Colon (tissue), 2 donors: ENCODE measurements at regions not wholly inside any gene's neighbourhood (a gene's known extent, or its start where the extent isn't known, plus 50 kb on each side); places are given as distances from the start of the nearest gene placed in this dataset.

Source experiments
- FAIRE-seq: peaks from 2 replicates; lab custom pipeline; 2012; peaks lifted over from hg19 to GRCh38; lab: Jason Lieb, UNC
- donor health status: control.
- donor health status: control.

DNA sequence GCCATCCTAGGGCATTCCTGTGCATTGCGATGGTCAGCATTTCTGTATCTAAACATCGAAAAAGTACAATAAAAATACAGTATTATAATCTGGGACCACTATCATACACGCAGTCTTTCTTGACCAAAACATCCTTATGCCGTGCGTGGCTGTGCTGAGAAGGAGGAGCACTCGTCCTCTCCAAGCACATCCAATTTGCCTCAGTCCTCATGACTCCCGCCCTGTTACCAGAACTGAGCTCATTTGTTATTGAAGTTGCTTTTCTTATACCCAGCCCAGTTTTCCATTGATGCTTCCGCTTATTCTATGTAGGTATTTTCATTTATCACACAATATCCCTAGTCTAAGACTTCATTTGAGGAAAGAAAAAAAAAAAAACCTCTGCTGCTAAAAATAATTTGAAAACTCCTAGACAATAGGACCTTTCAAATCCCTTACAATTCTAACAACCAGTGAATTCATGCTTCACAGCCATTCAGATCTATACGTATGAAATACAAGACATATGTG is 236.9 kb upstream of the PLEKHG7 start:
- no peak for FAIRE-seq

DNA sequence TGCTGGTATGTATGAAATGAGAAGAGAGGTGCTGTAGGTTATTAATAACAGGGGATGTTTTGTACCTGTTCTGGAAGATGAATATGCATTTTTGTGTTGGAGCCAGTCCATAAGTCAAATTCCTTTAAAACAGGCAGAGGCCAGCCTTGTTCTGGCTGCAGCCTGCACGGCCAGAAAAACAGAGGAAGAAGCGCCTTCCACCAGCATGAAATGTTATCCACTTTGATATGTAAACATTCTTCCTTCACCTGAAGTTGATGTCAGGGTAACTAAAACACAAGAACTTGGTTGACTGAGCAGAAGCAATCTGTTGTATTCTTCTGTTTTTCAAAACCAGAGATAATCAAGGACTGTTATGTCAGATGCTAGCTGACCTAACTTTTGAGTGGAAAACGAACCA is 237.9 kb upstream of the PLEKHG7 start:
- FAIRE-seq: no peak

DNA sequence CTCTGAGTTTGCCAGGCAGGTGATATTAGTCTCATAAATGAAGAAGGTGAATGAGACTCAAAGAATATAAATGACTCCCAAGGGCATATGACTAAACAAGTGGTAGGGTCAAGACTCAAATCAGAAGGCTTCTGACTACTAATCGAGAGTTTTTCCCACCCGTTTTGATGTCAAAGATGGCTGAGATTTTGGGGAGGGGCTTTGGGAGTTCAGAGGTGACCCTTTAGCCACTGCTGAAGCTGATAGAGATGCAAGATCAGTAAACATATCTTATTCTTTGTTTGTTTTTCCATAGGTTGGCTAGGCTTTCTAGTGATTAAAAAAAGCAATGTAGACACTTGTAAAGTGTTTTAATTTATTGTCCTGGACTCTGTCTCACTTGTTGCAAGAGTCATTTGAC is 239.6 kb upstream of the PLEKHG7 start:
- FAIRE-seq: no peak

DNA sequence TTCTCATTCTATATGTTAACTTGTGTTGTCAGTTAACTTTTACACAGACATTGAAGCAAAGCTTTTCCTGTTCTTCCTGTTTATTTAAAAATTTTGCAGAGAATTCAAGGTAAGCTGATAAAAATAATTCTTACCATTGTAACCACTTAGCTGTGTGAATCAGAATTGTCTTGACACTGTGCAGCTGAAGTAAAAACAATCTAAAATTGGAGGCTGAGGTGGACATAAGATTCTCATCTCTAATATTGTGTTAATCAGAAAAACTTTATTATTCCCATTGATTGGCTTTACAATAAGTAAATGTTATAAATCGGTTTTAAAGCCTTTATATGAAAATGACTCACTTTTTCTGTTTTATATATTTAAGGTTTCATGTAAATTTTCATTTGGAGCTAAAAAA is 240.3 kb upstream of the PLEKHG7 start:
- peak; percentile 36 for FAIRE-seq

DNA sequence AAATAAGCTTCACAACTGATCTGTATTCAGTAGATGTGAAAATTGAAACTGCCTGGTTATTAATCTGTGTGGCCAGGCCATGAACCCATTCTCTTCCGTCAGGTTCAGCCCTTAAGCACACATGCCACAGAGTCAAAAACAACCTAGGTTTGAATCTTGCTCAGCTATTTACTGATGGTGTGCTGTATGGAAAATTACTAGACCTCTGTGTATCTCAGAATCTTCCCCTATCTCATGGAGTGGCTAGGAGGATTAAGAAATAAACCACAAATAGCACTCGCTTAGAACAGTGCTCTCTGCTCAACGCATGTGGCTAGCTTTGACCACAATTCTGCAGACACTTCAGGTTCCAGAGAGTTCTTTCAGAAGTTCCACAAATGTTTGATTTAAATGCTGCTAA is 240.7 kb upstream of the PLEKHG7 start:
- no peak for FAIRE-seq

DNA sequence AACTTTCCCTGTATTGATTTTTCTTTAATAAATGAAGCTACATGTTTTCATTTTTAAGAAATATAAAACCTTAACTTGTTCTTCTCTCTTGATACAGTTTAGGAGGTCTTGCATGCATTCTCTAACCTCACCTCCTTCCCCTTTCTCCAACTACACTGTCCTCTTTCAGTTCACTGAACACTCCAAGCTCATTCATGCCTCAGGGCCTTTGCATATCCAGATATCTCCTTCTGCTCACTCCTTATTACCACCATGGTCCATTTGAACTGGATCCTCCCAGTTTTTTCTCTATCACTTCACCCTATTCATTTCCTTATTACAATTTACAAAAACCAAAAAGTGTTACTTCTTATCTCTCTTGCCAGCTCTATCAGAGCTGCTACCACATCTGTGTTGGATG is 242.9 kb upstream of the PLEKHG7 start:
- FAIRE-seq: no peak

DNA sequence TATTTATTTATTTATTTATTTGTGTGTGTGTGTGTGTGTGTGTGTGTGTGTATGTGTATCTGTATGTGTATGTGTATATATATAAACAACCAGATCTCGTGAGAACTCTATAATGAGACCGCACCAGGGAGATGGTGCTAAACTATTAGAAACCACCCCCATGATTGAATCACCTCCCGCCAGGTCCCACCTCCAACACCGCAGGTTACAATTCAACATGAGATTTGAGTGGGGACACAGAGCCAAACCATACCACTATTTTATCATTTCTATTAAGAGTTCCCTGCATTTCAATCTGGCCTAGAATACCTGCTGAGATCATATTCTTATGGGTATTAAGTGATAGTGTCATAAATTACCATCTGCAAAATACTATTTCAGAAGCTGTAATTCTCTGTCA is 243.8 kb upstream of the PLEKHG7 start:
- no peak for FAIRE-seq

DNA sequence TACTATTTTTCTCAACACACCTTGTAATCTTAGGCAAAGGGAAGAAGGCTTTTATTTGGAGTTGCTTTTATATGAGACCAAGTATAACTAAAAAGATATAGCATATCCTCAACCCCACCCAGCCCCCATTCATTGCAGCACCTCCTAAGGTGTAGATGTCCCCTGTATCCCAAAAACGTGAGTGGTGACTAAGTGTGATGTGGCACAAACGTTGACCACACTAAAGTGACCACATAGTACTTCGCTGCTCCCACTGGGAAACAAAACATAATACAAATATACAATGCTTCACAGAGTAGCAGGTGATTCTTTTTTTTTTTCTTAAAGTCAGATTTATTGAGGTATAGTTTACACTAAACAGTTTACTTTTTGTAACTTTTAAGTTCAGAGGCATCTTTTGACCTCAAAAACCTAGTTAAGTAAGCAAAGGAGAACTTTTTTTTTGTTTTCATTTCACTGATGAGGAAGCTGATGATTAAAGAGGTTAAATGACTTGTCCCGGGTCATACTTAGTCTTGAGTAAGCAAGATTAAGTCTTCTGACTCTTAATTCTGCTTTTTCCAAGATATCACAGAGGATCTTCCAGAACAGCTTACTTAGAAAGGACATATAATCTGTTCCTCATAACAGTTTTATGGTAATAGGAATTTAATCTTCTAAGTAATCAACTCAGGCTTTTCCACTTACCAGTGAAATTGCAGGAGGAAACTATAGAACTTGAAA is 245.2 kb upstream of the PLEKHG7 start:
- FAIRE-seq: no peak

DNA sequence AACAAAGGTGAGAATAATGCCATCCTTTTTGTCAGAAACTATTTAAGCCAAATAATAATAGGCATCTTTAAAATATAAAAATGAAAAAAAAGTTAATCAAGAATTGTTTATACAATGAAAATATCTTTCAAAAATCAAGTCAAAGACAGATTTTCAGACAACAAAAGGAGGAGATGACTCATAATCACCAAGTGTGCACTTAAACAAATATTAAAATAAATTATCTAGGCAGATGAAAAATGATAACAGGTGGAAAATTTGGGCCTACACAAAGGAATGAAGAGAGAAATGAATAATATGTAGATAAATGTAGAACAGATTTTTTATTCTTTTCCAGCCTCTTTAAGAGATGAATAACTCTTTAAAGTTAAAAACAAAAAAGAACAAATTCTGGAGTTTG is 250.0 kb upstream of the PLEKHG7 start:
- no peak for FAIRE-seq

DNA sequence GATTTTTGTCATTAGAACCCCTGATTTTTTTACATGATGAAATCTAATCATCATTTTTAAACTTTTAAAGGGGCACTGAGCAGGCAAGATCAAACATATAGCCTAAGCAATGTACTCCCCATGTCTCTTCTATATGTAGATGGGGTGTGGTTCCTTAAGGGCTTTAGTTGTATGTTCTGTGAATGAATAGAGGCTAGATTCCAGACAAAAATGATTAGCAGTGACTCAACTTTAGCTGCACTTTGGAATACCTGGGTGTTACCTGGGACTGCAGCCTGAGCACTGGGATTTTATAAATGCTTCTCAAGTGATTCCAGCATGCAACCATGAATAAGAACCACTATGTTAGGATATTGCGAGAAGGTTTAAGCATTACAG is 256.7 kb upstream of the PLEKHG7 start:
- FAIRE-seq: no peak

DNA sequence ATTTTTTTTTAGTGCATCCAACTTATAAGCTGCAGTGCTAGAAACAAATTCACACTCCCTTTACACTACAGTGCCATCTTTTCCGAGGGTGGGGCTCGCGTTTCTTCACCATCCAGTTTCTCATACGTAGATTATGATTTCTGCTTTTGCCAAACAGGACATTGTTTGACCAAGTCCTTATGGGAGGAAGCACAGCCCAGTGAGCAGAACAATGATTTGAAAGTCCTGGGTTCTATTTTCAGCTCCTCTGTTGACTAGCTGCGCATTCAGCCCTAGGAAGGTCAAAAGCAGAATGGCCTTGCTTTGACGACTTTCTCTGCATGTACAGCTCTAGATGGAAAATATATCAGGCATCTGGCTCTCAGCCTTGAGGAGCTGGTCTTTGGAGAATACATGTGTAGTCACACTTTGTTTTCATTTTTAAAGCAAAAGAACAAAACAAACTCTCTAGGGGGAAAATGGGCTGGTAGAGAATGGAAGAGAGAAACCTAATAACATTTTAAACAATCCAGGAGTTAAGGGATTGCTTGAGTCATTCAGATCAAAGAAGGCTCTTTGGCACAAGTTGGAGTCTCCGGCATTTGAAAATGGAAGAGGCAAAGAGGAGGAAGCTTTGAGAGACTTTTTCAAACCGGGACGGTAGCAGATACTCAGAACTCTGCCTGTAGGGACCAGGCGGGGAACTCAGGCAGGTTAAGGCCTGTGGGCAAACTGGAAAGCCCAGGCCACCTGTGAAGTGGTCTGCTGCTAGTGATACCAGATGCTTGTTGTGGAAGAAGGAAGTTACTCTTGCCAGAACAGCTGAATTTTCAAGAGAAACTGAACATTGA is 257.3 kb upstream of the PLEKHG7 start:
- no peak for FAIRE-seq

DNA sequence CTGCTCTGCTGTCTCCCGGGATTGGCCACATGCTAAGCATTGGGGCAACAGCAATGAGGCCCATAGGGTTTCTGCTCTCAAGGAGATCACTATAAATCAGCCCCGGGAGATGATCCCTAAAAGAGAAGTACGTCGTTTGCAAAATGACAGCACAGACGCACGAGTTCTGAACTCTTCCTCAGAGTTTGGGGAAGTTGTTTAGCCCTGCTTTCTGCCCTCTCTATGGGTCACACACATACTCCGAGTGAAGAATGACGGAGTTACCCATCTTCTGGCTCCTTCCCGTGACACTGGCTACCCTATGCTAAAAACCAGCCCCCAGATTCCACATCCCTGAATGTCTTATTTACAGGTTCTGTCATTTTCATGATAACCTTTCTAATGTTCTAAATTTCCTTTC is 258.0 kb upstream of the PLEKHG7 start:
- FAIRE-seq: no peak

DNA sequence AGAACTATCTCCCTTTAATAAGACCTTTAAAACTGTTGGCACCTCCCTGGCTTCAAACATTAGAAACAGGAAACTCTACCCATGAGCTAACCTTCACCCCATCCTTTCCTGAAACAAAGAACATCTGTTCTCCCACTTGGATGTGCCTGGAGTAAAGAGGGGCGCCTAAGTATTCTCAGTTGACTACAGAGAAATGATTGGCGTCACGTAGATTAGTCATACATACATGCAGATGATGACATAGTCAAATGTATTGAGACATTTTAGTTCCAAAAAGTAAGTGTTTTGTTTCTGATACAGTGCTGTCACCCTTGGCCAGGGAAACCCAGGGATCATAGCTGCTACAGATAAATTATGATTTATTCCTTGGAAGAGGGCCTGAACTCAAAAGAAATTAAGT is 260.0 kb upstream of the PLEKHG7 start:
- no peak for FAIRE-seq

DNA sequence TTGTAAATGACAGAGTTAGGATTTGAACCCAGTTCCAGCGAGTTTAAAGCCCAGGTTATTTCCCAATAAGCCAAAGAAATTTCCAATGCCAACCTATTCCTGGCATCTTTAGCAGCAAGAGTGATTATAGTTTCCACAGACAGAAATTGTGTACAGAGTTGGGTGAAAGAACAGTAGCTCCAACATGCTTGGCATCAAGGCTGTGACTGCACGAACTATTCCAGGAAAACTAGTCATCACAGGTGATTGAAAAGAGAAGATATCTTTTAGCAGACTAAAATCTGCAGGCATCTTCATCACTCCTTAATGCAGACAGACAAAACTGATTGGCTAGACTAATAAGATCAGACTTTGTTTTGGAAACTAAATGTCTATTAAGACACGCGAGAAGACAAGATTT is 262.7 kb upstream of the PLEKHG7 start:
- FAIRE-seq: no peak

DNA sequence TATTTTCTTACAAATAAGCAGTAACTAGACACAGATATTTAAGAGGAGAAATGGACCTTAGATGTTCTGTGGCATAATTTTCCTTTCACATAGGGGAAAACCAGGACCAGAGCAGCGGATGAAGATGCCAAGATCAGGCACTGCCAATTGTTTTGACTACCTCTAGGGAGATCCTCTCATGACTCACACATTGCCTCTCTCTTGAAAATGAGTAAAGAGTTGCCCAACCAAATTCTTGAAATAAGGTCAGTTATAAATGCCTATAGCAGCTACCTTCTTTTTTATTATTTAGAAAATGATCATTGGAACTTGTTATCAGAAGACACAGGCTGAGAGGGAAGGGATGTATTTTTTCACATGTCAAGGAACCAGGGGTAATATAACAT is 263.4 kb upstream of the PLEKHG7 start:
- no peak for FAIRE-seq

DNA sequence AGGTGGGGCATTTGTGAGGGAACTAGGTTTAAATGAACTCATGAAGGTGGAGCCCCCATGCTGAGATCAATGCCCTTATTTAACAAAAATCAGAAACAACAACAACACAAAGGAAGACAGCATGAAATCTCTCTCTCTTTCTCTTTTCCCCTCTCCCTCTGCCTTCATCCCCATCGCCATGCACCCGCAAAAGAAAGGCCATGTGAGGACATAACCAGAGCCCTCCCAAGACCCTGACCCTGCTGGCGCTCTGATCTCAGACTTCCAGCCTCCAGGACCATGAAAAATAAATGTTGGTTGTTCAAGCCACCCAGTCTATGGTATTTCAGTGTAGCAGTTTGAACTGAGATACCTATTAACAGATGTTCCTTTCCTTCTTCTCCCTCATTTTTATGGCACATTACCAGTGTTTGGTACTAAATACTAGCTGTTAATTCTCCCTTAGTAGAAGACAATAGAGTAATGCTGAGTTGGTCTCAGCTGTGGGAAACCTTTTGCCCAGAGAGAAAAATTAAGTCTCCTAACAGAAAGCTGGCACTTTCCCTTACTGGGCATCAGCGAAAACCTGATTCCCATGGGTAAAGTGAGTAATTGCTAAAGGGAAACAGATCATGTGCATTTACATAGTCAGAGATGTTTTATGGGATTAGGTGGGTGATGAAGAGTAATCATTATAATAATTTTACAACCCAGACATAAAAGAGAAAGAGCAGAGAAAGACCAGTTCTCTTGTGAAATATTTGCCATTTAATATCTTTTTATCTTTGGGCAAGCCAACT is 264.0 kb upstream of the PLEKHG7 start:
- no peak for FAIRE-seq

DNA sequence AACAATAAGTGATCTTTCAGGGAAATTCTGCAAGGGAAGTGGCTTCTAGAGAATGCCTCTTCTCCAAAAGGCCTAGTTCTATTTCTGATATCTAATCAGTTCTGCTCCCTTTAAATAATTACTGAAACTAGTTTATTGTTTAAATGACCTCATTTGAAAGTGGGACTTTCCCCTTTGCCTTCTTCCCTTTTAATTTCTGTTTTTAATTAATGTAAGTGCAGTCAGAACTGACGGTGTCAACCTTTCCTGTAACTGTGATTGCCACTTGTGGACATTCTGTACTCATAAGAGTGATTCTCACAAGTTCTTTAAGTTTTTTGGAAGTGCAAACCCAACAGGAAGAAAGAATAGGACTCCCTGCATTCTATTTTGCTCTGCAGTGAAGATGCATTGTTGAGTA is 265.3 kb upstream of the PLEKHG7 start:
- no peak for FAIRE-seq

DNA sequence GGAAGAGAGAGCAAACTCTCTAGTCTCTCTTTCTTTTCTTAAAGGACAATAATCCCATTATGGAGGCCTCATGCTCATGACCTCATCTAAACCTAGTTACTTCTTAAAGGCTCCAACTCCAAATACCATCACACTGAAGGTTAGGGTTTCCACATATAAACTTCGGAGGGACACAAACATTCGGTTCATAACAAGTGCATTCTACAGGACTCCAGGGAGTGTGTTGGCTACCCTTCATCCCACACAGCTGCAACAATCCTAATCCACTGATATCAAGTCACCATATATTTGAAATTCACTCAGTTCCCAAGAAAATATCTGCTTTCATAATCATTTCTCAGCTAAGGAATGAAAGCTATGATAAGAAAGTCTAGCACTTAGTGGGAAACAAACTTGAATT is 265.9 kb upstream of the PLEKHG7 start:
- no peak for FAIRE-seq

DNA sequence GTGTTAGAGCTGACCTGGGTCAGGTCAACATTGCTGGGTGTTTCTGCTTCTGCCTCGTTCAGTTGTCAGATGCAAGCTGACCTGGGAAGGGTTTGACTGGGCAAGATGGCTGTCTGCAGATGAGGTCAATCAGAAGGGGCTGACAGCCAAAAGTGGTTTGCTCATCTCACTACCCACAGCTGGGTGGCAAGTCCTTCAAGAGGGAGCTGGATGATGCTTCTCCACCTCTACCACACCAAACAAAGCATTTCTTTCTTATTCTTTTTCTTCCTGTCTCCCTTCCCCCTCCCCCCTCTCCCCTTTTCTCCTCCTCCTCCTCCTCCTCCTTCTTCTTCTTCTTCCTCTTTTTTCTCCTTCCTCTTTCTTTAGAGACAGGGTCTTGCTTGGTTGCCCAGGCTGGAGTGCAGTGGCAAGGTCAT is 268.2 kb upstream of the PLEKHG7 start:
- no peak for FAIRE-seq

DNA sequence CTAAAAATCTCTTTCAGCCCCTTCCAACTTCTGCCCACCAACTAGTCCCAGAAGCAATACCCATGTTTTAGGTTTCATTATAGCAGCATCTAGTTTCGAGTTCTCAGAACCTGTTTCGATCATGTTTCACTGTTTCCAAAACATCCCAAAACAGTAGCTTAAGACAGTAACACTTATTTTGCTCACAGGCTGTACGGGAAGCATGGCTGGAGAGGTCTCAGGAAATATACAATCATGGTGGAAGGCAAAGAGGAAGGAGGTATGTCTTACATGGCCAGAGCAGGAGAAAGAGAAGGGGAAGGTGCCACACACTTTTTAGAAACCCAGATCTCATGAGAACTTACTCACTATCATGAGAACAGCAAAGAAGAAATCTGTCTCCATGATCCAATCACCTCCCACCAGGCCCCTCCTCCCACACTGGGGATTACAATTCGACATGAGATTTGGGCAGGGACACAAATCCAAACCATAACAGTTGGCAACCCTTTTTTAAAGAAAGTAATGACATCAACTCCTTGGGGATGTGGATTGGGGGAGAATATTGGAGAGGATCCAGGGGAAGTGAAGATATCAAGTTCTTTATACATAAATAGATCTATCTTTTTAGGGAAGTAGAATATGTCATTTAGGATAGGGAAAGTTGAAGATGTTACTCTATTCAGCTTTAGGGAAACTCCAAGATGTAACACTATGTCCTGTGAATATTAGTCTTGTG is 269.9 kb upstream of the PLEKHG7 start:
- no peak for FAIRE-seq

DNA sequence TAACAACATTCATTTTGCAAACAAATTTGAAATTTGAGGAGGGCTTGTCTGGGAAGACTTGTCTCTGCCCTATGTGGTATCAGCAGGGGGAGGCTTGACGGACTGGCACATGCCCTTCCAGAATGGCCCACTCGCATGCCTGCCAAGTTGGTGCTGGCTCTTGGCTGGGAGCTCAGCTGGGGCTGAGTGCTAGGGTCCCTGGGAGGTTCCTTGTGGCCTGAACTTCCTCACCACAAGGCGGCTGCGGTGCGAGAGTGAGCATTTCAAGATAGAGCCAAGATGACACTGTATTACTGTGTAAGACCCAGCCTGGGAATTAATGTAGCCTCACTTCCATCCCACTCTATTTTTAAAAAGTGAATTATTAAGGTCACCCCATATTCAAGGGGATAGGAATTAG is 271.6 kb upstream of the PLEKHG7 start:
- FAIRE-seq: no peak

DNA sequence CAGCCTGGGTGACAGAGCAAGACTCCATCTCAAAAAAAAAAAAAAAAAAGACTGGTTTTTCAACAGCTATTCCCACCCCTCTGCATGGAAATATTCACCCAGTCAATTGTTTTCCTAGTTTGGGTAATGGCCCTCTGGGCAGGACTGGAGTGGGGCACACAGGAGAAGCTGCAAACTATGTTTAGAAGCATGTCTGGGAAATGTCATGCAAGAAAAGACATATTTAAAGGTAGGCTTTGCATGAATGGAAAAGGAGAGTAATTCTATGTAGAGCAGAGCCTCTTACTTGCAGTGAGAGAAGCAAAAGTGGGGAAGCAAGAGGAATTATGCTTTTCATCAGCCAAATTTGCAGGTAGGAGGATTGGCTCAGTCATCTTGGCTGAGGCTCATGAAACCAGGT is 276.5 kb upstream of the PLEKHG7 start:
- FAIRE-seq: no peak
